T-helper 17 cell (primary cell): ENCODE measurements at regions not wholly inside any gene's neighbourhood (a gene's known extent, or its start where the extent isn't known, plus 50 kb on each side); places are given as distances from the start of the nearest gene placed in this dataset.

Experiments used
- ATAC-seq: fragments of 150-1000 bp; cut with Tn5 transposase; 2 replicates; pipeline ENCODE4 v1.10.0; 2021; ENCODE audit warnings: mild to moderate bottlenecking, moderate library complexity
- DNase-seq, 3 donors: peaks; one replicate each; pipeline versions ENCODE4 v3.0.0 to v3.0.0-alpha.2; 2020 to 2021
- H3K9me3 ChIP-seq: one replicate; pipeline ENCODE4 v1.7.0; 2013; ENCODE audit warnings: low read length, mild to moderate bottlenecking; ENCODE audit not compliant: control insufficient read depth, poor library complexity, severe bottlenecking
- H3K27ac Mint-ChIP-seq: one replicate; pipeline ENCODE4 v1.8.0; 2022; ENCODE audit warnings: mild to moderate bottlenecking, moderate library complexity, mixed read lengths
- H3K27me3 Mint-ChIP-seq: one replicate; pipeline ENCODE4 v1.8.0; 2022; ENCODE audit warnings: mixed read lengths
- H3K36me3 Mint-ChIP-seq: one replicate; pipeline ENCODE4 v1.8.0; 2022; ENCODE audit warnings: low read depth, mixed read lengths
- H3K4me1 Mint-ChIP-seq: one replicate; pipeline ENCODE4 v1.8.0; 2022; ENCODE audit warnings: mild to moderate bottlenecking, mixed read lengths
- H3K4me3 Mint-ChIP-seq: one replicate; pipeline ENCODE4 v1.8.0; 2022; ENCODE audit warnings: mild to moderate bottlenecking, moderate library complexity, mixed read lengths

DNA sequence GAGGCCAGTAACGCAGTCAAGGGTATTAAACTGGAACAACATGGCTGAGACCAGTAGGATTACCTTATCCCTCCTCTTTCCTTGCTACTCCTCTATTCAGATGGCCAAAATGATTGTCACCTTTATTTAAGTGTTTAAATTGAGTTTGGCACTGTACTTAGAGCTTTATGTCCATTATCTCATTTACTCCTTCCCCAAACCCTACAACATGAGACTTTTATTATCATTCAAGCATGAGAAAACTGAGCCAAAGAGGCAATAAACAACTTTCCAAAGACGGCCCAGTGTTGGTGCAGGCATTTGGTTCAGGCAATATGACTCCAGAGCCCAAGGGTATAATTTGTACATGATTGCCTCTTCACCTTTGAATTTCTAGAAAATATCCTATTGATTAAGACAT is 370.9 kb upstream of the KITLG start:
- H3K4me3 Mint-ChIP-seq: no peak overlapping the region
- no peak overlapping the region for H3K27ac Mint-ChIP-seq
- no peaks in the 10 kb centered on the region for H3K4me1 Mint-ChIP-seq
- DNase-seq (no peak), ATAC-seq (no peak)
- no peaks in the 10 kb centered on the region for H3K36me3 Mint-ChIP-seq
- H3K9me3 ChIP-seq: no peaks in the 10 kb centered on the region
- H3K27me3 Mint-ChIP-seq: peaks cover 20% of the 10 kb centered on the region

DNA sequence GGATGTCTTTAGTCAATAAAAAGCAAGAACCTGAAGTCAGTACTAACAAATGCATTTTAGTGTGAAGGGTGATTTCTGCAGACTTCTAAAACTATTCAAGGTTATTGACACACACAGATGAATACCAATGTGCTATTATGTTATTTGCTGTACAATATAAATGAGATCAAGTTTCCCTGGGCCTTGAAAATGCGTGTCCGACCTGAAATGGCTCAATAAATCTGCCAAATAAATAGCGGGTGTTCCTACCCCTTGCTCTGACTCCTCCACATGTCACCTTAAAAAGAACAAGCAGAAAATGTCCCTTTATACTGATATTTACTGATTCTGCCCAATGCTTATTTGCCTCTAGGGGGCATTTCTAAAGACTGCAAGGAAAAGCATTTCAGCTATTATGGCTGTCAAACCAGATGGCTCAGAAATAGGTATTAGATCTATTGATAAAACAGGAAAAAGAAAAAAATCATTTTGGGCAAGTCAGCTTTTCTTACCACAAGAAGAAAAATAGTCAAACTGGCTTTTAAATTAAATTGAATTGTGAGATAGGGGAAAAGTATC is 367.3 kb upstream of the KITLG start:
- Mint-ChIP-seq H3K36me3 (no peaks in the 10 kb centered on the region), H3K4me3 (no peak overlapping the region), H3K27me3 (peaks cover 25% of the 10 kb centered on the region), H3K27ac (no peak overlapping the region), H3K4me1 (no peaks in the 10 kb centered on the region)
- no peak for DNase-seq
- no peak for ATAC-seq
- no peaks in the 10 kb centered on the region for H3K9me3 ChIP-seq

DNA sequence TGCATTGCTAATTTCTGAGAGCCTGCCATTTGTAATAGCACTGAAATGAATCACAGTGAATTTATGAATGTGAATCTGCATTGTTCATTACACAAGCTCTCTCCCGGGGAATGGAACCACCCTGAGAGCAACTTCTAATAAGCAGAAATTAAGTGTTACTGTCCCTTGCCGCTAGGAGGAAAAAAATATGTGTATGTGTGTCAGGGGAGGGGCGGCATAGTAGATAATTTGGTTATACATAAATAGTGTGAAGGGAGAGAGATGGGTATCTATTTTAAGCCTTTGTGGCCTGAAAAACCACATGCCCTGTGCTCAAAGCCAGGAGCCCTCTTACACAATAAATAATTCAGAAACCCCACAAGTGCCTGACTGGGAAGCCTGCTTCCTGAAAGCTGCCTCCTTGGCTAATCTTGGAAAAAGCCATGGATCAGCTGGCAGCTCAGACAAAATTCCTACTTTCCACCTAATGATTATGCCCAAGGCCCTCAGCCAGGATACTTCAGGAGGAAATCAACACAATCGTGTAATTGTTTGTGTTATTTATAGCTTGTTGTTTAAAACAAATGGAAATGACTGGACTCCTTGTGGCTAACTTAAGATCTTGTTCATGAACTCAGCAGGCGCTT is 366.2 kb upstream of the KITLG start:
- no peak for ATAC-seq
- H3K4me1 Mint-ChIP-seq: no peaks in the 10 kb centered on the region
- no peak for DNase-seq
- H3K4me3 Mint-ChIP-seq: no peak overlapping the region
- H3K36me3 Mint-ChIP-seq: no peaks in the 10 kb centered on the region
- H3K9me3 ChIP-seq: no peaks in the 10 kb centered on the region
- H3K27me3 Mint-ChIP-seq: peaks cover 25% of the 10 kb centered on the region
- no peak overlapping the region for H3K27ac Mint-ChIP-seq

DNA sequence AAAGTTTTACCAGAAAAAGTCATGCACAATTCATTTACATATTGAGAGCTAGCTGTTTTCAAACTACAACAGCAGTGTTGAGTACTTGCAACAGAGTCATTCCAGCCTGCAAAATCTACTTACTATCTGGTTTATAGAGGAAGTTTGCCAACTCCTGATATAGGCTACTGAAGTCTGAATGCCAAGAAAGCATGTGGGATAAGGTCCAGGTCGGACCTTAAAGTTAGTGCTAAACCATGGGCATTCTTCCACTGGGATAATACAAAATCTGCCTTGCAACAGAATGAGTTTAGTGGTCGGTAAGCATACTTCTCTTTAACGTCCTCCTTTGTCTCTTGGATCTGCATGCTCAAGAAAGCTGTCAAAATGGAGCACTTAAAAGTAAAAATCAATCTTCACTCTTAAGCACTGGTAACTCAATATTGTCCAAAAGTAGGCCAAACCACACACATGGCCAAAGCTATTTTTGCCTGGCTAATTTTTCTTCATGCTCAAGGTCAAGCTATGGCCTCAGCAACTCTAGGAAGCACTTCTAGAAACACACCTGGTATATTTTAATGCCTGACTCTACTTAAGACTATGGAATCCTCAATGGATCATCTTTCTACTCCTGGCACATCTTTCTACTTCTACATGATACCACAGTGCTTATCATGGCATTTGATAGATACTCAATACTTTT is 364.9 kb upstream of the KITLG start:
- ATAC-seq: no peak
- no peaks in the 10 kb centered on the region for H3K9me3 ChIP-seq
- DNase-seq: no peak
- no peaks in the 10 kb centered on the region for H3K36me3 Mint-ChIP-seq
- no peak overlapping the region for H3K27ac Mint-ChIP-seq
- H3K4me1 Mint-ChIP-seq: no peaks in the 10 kb centered on the region
- no peak overlapping the region for H3K4me3 Mint-ChIP-seq
- H3K27me3 Mint-ChIP-seq: peaks cover 25% of the 10 kb centered on the region

DNA sequence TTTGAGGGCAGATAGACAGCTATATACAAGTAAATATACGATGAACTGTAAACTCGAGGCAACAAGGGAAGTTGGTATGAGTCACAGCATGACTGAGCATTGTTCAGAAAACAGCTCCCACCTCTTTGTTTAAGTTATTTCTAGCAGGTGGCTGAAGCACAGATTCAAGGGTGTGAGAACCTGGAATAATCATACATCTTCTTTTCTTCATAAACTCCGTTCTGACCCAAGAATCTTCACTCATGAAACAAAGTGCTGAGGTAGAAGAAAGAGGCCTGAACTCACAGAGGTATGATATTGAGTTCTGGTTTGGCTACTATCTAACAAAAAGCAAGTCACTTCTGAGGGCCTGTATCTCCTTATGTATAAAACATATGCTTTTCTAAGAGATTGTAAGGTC is 364.1 kb upstream of the KITLG start:
- no peak for ATAC-seq
- H3K4me3 Mint-ChIP-seq: no peak overlapping the region
- H3K27ac Mint-ChIP-seq: no peak overlapping the region
- no peaks in the 10 kb centered on the region for H3K9me3 ChIP-seq
- no peaks in the 10 kb centered on the region for H3K4me1 Mint-ChIP-seq
- no peak for DNase-seq
- H3K27me3 Mint-ChIP-seq: peaks cover 25% of the 10 kb centered on the region
- H3K36me3 Mint-ChIP-seq: no peaks in the 10 kb centered on the region

DNA sequence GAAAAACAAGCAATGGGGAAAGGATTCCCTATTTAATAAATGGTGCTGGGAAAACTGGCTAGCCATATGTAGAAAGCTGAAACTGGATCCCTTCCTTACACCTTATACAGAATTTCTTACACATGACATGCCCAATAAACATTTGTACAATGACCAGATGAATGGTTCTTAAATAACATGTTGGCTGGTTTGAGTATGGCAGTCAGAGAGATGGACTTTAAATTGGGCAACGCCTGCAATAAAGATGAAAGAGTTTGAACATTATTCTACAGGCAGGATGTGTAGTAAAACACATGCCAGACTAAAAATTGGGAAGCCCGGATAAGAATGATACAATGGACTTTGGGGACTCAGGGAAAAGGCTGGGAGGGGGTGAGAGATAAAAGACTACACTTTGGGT is 360.6 kb upstream of the KITLG start:
- H3K9me3 ChIP-seq: no peaks in the 10 kb centered on the region
- peaks cover 7% of the 10 kb centered on the region for H3K27me3 Mint-ChIP-seq
- no peak overlapping the region for H3K27ac Mint-ChIP-seq
- ATAC-seq (no peak), DNase-seq (no peak)
- H3K4me1 Mint-ChIP-seq: no peaks in the 10 kb centered on the region
- no peaks in the 10 kb centered on the region for H3K36me3 Mint-ChIP-seq
- no peak overlapping the region for H3K4me3 Mint-ChIP-seq

DNA sequence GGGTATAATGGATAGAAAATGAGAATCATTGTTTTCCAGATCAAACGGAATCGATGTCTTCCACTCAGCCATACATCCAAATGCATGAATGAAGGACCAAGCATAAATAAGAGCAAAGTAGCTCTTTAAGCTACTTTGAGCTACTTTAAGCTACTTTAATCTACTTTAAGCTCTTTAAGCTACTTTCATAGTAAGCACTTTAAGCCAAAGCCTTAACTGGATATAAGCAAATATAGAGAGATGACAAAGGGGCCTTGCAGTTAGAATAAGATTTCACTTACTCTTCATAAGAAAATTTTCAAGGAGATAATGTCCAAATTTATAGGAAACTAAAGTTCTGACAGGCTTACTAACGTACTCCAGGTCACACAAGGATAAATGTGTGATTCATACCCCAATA is 355.6 kb upstream of the KITLG start:
- DNase-seq: no peak
- ATAC-seq: no peak
- H3K4me3 Mint-ChIP-seq: no peak overlapping the region
- H3K27me3 Mint-ChIP-seq: peaks cover 20% of the 10 kb centered on the region
- H3K4me1 Mint-ChIP-seq: no peaks in the 10 kb centered on the region
- no peaks in the 10 kb centered on the region for H3K9me3 ChIP-seq
- H3K27ac Mint-ChIP-seq: no peak overlapping the region
- no peaks in the 10 kb centered on the region for H3K36me3 Mint-ChIP-seq

DNA sequence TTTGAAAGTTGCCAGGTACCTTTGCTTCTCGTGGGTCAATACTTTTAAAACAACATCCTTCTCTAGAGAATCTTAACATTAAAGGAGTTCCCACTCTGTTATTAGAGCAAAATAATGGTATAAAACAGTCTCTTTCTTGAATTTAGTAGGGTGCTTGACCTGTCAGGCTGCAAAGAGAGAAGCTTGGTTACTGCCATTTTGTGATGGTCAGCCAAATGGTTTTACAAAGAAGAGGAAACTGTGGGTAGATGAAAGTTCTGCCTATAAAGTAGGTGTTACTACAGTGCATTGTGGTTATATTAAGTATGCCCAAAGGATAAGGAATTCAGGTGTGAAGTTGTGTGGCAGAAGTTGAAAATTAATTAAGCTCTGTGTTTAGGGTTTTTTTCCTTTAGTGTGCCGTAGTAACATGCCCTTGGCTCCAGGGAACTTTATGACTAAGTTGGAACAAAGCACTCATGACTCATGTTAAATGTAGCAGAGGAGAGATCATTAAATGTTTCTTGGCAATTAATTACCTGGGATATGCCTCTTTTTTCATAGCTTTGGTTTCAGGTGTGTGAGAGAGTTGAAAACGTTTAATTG is 354.0 kb upstream of the KITLG start:
- DNase-seq: no peak
- H3K27ac Mint-ChIP-seq: no peak overlapping the region
- no peak overlapping the region for H3K4me3 Mint-ChIP-seq
- no peaks in the 10 kb centered on the region for H3K4me1 Mint-ChIP-seq
- H3K9me3 ChIP-seq: no peaks in the 10 kb centered on the region
- H3K36me3 Mint-ChIP-seq: no peaks in the 10 kb centered on the region
- ATAC-seq: no peak
- peaks cover 22% of the 10 kb centered on the region for H3K27me3 Mint-ChIP-seq

DNA sequence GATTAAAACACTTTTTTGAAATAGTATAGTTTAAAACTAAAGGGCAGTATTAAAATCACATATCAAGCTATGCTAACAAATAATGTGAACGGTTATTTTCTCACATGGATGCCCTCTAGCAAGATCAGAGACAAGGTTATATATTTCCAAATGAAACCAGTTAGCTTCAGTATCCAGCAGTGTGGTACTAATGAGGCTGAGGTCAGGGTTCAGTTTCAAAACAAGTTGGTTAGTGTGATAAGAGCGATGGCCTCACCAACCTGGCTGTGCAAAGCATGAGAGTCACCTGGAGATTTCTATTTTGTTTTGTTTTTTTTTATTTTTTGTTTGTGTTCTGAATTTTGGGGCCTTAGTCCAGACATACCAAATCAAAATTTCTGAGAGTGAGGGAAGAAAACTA is 352.2 kb upstream of the KITLG start:
- Mint-ChIP-seq H3K4me3 (no peak overlapping the region), H3K27ac (no peak overlapping the region), H3K36me3 (no peaks in the 10 kb centered on the region), H3K4me1 (no peaks in the 10 kb centered on the region), H3K27me3 (peaks cover 22% of the 10 kb centered on the region)
- DNase-seq: no peak
- ATAC-seq: no peak
- no peaks in the 10 kb centered on the region for H3K9me3 ChIP-seq

DNA sequence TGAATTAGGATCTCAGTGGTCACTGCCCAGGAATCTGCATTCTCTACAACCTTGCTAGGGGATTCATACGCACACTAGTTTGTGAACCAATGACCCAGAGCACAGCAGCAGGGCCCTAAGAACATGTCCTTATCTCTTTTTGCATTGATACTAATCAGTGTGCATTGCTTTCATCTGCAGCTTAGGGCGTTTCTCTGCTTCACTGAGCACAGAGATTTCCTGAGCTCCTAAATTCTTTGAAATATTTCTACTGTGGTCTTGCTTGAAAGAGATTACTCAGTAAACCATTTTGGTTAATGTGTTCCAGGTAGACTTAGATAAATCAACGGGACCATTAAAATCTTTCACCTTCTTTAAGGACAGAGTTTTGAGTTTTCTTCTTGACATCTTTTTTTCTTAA is 351.3 kb upstream of the KITLG start:
- H3K9me3 ChIP-seq: no peaks in the 10 kb centered on the region
- Mint-ChIP-seq H3K27ac (no peak overlapping the region), H3K4me1 (no peaks in the 10 kb centered on the region), H3K36me3 (no peaks in the 10 kb centered on the region), H3K27me3 (peaks cover 22% of the 10 kb centered on the region), H3K4me3 (no peak overlapping the region)
- DNase-seq: no peak
- ATAC-seq: no peak

DNA sequence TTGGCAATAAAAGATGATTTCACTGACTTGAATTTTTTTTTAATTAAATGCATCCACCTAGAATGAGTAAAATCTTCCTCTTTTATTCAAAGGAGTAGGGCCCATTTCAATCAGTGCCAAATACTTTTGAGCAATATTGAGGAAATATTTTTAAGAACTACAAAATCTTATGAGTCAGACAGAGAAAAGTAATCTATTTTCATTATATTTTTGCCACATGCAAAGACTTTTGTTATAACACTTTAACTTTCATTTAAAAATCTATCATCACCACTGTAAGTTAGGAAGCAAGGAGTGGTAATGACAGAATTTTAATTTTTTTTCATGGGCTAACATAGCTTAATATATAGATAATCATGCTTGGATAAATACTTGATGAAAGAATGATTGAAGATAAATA is 345.2 kb upstream of the KITLG start:
- H3K27ac Mint-ChIP-seq: no peak overlapping the region
- no peaks in the 10 kb centered on the region for H3K4me1 Mint-ChIP-seq
- DNase-seq (no peak), ATAC-seq (no peak)
- peaks cover 10% of the 10 kb centered on the region for H3K27me3 Mint-ChIP-seq
- no peaks in the 10 kb centered on the region for H3K36me3 Mint-ChIP-seq
- H3K9me3 ChIP-seq: no peaks in the 10 kb centered on the region
- H3K4me3 Mint-ChIP-seq: no peak overlapping the region

DNA sequence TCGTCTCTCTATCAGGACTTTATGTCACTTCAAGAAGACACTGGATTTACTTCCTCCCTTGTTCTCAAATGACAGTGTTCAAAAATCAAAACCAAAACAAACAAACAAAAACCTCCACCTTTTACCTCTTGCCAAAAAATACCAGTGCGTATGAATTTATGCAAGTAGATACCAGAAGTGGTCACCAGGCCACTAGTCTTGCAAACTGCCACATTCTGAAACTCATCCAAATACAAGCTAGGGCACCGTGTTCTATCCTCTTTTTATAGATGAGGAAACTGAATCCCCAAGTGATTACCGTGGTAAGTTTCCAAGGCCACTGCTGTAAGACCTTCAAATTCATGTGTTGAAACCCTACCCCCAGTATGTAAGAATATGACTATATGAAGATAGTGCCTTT is 343.9 kb upstream of the KITLG start:
- no peak for ATAC-seq
- Mint-ChIP-seq H3K4me3 (no peak overlapping the region), H3K36me3 (no peaks in the 10 kb centered on the region), H3K27me3 (peaks cover 10% of the 10 kb centered on the region), H3K27ac (no peak overlapping the region), H3K4me1 (no peaks in the 10 kb centered on the region)
- DNase-seq: no peak
- no peaks in the 10 kb centered on the region for H3K9me3 ChIP-seq

DNA sequence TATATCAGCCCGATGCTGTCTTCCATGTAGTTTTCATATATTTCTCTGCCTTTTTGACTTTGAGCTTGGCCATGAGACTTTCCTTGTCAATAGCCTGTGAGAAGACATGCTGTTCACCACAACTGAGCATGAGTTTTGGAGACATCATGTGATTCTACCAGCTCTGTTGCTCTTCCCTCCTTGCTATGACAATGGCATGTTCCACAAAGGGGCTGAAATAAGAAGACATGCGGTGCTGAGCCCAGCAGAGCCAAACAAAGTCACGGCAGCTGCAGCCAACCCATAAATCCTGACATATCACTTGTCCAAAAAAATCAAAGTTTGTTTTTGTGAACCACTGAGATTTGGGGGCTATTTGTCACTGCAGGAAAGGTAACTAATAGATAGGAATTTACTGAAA is 343.4 kb upstream of the KITLG start:
- H3K4me1 Mint-ChIP-seq: no peaks in the 10 kb centered on the region
- no peak for DNase-seq
- peaks cover 10% of the 10 kb centered on the region for H3K27me3 Mint-ChIP-seq
- no peaks in the 10 kb centered on the region for H3K36me3 Mint-ChIP-seq
- H3K4me3 Mint-ChIP-seq: no peak overlapping the region
- H3K9me3 ChIP-seq: no peaks in the 10 kb centered on the region
- ATAC-seq: no peak
- no peak overlapping the region for H3K27ac Mint-ChIP-seq

DNA sequence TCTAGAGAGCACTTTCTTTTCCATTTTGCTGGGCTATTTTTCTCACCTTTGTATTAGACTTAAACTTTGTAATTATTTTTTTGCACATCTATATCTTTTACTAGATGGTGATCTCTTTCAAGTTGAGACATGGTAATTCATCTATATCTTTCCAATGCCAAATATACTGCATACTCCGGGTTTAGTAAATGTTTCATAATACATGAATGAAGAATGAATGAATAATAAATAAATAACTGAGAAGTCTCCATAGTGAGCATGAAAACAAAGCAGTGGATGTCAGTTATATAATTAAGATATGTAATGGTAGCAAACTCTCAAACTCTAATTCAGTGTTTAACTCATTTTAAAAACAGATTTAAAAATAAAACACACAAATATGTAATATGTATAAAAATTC is 342.5 kb upstream of the KITLG start:
- no peaks in the 10 kb centered on the region for H3K36me3 Mint-ChIP-seq
- DNase-seq (no peak), ATAC-seq (no peak)
- H3K27ac Mint-ChIP-seq: no peak overlapping the region
- no peaks in the 10 kb centered on the region for H3K4me1 Mint-ChIP-seq
- H3K9me3 ChIP-seq: no peaks in the 10 kb centered on the region
- no peak overlapping the region for H3K4me3 Mint-ChIP-seq
- H3K27me3 Mint-ChIP-seq: peaks cover 10% of the 10 kb centered on the region
